HCT116 (cell line): ENCODE measurements at regions not wholly inside any gene's neighbourhood (a gene's known extent, or its start where the extent isn't known, plus 50 kb on each side); places are given as distances from the start of the nearest gene placed in this dataset.

Experiments
- ATAC-seq: fragments of 200-7000 bp; cut with Tn5 transposase; 2 replicates; pipeline ENCODE4 v1.9.1; 2020; ENCODE audit warnings: mild to moderate bottlenecking, moderate library complexity
- BruUV-seq: library from RNA; stranded (reverse); fragments of 400-500 nt; replicated peaks from 2 replicates; lab custom pipeline; 2021; lab: Mats Ljungman, UMichigan
- CTCF ChIA-PET: fragments of 300-600 bp; sonication (Branson Sonifier 250); formaldehyde crosslinking; loops from one replicate; lab custom pipeline; 2021; ENCODE audit warnings: antibody characterized with exemption; lab: Charles Lee
- POLR2A ChIA-PET: fragments of 300-600, 350-600 bp; sonication (Branson Sonifier 250); formaldehyde crosslinking; loops from one replicate; lab custom pipeline; 2021; ENCODE audit warnings: antibody characterized with exemption; lab: Charles Lee
- RAD21 ChIA-PET, 2 experiments: fragments of 300-600 bp; sonication (Branson Sonifier 250); formaldehyde crosslinking; loops; one replicate each; lab custom pipeline; 2023; ENCODE audit warnings: low total read pairs in 2 of 2; ENCODE audit not compliant: uncharacterized antibody in 2 of 2, unreplicated experiment in 2 of 2, low non-redundant PET in 1 of 2; lab: Charles Lee
- DNase-seq: peaks from one replicate; pipeline ENCODE4 v3.0.0-alpha.2; 2010; ENCODE audit warnings: low read depth, low spot score
- H2AFZ ChIP-seq: fragments of 200-600 bp; shearing (Covaris generic), sonication (generic); 2 replicates; pipeline ENCODE4 v1.6.1; 2017; ENCODE audit warnings: low read depth, mixed run types, mixed read lengths, antibody characterized with exemption, low read length; ENCODE audit not compliant: poor library complexity, severe bottlenecking
- H3K27ac ChIP-seq: 2 replicates; pipeline ENCODE4 v1.5.1; 2012; ENCODE audit warnings: low read depth, low read length
- H3K27me3 ChIP-seq: fragments of 200-600 bp; sonication (generic); 2 replicates; pipeline ENCODE4 v1.6.1; 2016; ENCODE audit warnings: mixed run types, low read length, mixed read lengths; ENCODE audit not compliant: insufficient read depth
- H3K36me3 ChIP-seq, 2 experiments: fragments of 200-500 bp in 1 of 2; fragments of 200-600 bp in 1 of 2; sonication (Bioruptor generic) in 1 of 2; sonication (generic) in 1 of 2; 2 replicates each; pipeline versions ENCODE4 v1.5.1 to v1.6.1; 2014 to 2016; ENCODE audit warnings: low read length in 2 of 2, inconsistent platforms in 1 of 2, mixed read lengths in 1 of 2, mixed run types in 1 of 2; ENCODE audit not compliant: insufficient read depth in 2 of 2, control insufficient read depth in 1 of 2
- H3K4me1 ChIP-seq, 2 experiments: fragments of 200-600 bp in 1 of 2; sonication (generic) in 1 of 2; 2 replicates each; pipeline versions ENCODE4 v1.5.1 to v1.6.1; 2012 to 2017; ENCODE audit warnings: low read length in 2 of 2, inconsistent platforms in 1 of 2, mild to moderate bottlenecking in 1 of 2, mixed read lengths in 1 of 2, mixed run types in 1 of 2, moderate library complexity in 1 of 2; ENCODE audit not compliant: insufficient read depth in 2 of 2, control insufficient read depth in 1 of 2
- H3K4me2 ChIP-seq: fragments of 200-600 bp; sonication (generic); 2 replicates; pipeline ENCODE4 v1.6.1; 2017; ENCODE audit warnings: mixed run types, low read length, mixed read lengths
- H3K4me3 ChIP-seq, 2 experiments: fragments of 200-600 bp in 1 of 2; sonication (generic) in 1 of 2; replicated peaks in 1 of 2; 2 replicates each; pipeline ENCODE4 v1.5.1; 2011 to 2016; ENCODE audit warnings: low read length in 2 of 2, control low read depth in 1 of 2, low read depth in 1 of 2, mild to moderate bottlenecking in 1 of 2, mixed read lengths in 1 of 2, mixed run types in 1 of 2
- H3K79me2 ChIP-seq: fragments of 200-600 bp; sonication (generic); 2 replicates; pipeline ENCODE4 v1.6.1; 2017; ENCODE audit warnings: mild to moderate bottlenecking, mixed run types, low read length, moderate library complexity, mixed read lengths; ENCODE audit not compliant: insufficient read depth
- H3K9ac ChIP-seq: fragments of 200-600 bp; sonication (generic); 2 replicates; pipeline ENCODE4 v1.6.1; 2016; ENCODE audit warnings: low read length, mixed read lengths
- H3K9me2 ChIP-seq: fragments of 200-600 bp; sonication (generic), shearing (Covaris generic); 2 replicates; pipeline ENCODE4 v1.6.1; 2017; ENCODE audit warnings: mixed run types, mild to moderate bottlenecking, moderate library complexity; ENCODE audit not compliant: insufficient read depth
- H3K9me3 ChIP-seq, 2 experiments: fragments of 200-500 bp in 1 of 2; fragments of 200-600 bp in 1 of 2; sonication (Bioruptor generic) in 1 of 2; sonication (generic) in 1 of 2; 2 replicates each; pipeline ENCODE4 v1.6.1; 2014 to 2017; ENCODE audit warnings: low read length in 2 of 2, mixed read lengths in 2 of 2, inconsistent platforms in 1 of 2, low read depth in 1 of 2, mild to moderate bottlenecking in 1 of 2, mixed run types in 1 of 2, moderate library complexity in 1 of 2; ENCODE audit not compliant: control insufficient read depth in 1 of 2, insufficient read depth in 1 of 2
- H4K20me1 ChIP-seq: fragments of 200-600 bp; sonication (generic), shearing (Covaris generic); 2 replicates; pipeline ENCODE4 v1.6.1; 2017; ENCODE audit warnings: mixed run types, mild to moderate bottlenecking, moderate library complexity; ENCODE audit not compliant: insufficient read depth
- CBX3 ChIP-seq: IDR thresholded peaks from 2 replicates; pipeline ENCODE4 v1.6.1; 2012; ENCODE audit warnings: low read depth
- CEBPB ChIP-seq: IDR thresholded peaks from 2 replicates; pipeline ENCODE4 v1.6.1; 2012; ENCODE audit warnings: low read depth
- REST ChIP-seq: IDR thresholded peaks from 2 replicates; pipeline ENCODE4 v1.6.1; 2012; ENCODE audit warnings: low read depth
- SRF ChIP-seq: IDR thresholded peaks from 2 replicates; pipeline ENCODE4 v1.6.1; 2012; ENCODE audit warnings: low read depth
- YY1 ChIP-seq: IDR thresholded peaks from 2 replicates; pipeline ENCODE4 v1.6.1; 2011; ENCODE audit warnings: low read length, low read depth, moderate library complexity, mild to moderate bottlenecking; ENCODE audit not compliant: insufficient replicate concordance; ENCODE audit errors: extremely low read depth
- intact Hi-C: fragments of 100-400 bp; cut with micrococcal nuclease; formaldehyde crosslinking; loops from 2 replicates; pipeline ENCODE4 v1.10.0; 2022

- CTCF ChIA-PET, result no interaction called here
- H3K36me3 ChIP-seq, result no peaks in the 10 kb centered on the region
- no peak overlapping the region for H3K27ac ChIP-seq
- H3K9ac ChIP-seq, result no peak overlapping the region
- no peaks in the 10 kb centered on the region for H3K4me1 ChIP-seq
- H3K4me3 ChIP-seq, result no peak overlapping the region
- no peaks in the 10 kb centered on the region for H3K79me2 ChIP-seq
- H3K9me3 ChIP-seq, result peaks cover 4 to 13% of the 10 kb centered on the region in 2 experiments; a peak in 2 of 4 replicates
- intact Hi-C loops, result no loop called here
- no peak overlapping the region for H2AFZ ChIP-seq
- RAD21 ChIA-PET, result no interaction called here
- no peaks in the 10 kb centered on the region for H3K27me3 ChIP-seq
- H3K9me2 ChIP-seq, result no peaks in the 10 kb centered on the region
- no peaks in the 10 kb centered on the region for H4K20me1 ChIP-seq
- ATAC-seq, result no peak
- POLR2A ChIA-PET, result no interaction called here
- H3K4me2 ChIP-seq, result no peak overlapping the region
- TF ChIP-seq CBX3, result no peak
- no peak for DNase-seq
- BruUV-seq, result no TSS peak
These were observed 839.6 kb upstream of the GOT2 start for GRCh38 chr16:59573528-59574271.

- Histone ChIP-seq H2AFZ (no peak overlapping the region), H3K27ac (no peak overlapping the region), H3K9me3 (peaks cover 10 to 14% of the 10 kb centered on the region in 2 experiments; a peak in 2 of 4 replicates), H3K4me2 (no peak overlapping the region), H3K27me3 (no peaks in the 10 kb centered on the region), H3K9ac (no peak overlapping the region)
- intact Hi-C loops, result no loop called here
- no TSS peak for BruUV-seq
- no peak for DNase-seq
- RAD21 ChIA-PET, result no interaction called here
- no peak for TF ChIP-seq YY1
- TF ChIP-seq CEBPB, result no peak
- no peak for TF ChIP-seq REST
- no peak for TF ChIP-seq SRF
- TF ChIP-seq, all 23 proteins: peak for 0
- no peaks in the 10 kb centered on the region for H3K4me1 ChIP-seq
- H4K20me1 ChIP-seq, result no peaks in the 10 kb centered on the region
- no peak for ATAC-seq
- no peaks in the 10 kb centered on the region for H3K9me2 ChIP-seq
- H3K4me3 ChIP-seq, result no peak overlapping the region
- CTCF ChIA-PET, result no interaction called here
- no peaks in the 10 kb centered on the region for H3K36me3 ChIP-seq
- no peaks in the 10 kb centered on the region for H3K79me2 ChIP-seq
- POLR2A ChIA-PET, result no interaction called here
These were observed 833.4 kb upstream of the GOT2 start for GRCh38 chr16:59567496-59567895.
